ENCODE measurements at regions not wholly inside any gene's neighbourhood (a gene's known extent, or its start where the extent isn't known, plus 50 kb on each side); places are given as distances from the start of the nearest gene placed in this dataset.

DNA sequence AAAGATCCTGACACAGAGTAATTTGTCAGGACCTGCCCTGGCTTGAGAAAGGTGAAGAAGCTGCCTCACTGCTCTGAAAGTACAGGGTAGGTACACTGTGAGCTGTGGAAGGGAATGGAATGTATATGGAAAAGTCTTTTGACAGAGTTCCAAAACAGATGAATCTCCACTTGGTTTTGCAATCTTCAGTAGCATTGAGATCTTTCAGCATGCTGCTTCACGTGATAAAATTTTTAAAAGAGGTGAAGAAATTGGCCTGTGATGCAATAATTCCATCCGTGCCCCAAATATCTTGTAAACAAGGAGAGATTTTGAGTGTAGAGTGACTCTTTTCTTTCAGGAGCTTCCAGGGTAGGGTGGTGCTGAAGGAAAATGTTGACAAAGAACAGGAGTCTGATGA is 123.1 kb downstream of the OSR1 start:
- no peak for DNase-seq (ENCODE audit: low spot score)

GRCh38 chr2:19232312-19232711 is 126.1 kb downstream of the OSR1 start:
- no peak for DNase-seq (ENCODE audit: low spot score)

- DNase-seq (ENCODE audit: low spot score): no peak
Measured at GRCh38 chr2:19231625-19232024, 126.8 kb downstream of the OSR1 start.

DNA sequence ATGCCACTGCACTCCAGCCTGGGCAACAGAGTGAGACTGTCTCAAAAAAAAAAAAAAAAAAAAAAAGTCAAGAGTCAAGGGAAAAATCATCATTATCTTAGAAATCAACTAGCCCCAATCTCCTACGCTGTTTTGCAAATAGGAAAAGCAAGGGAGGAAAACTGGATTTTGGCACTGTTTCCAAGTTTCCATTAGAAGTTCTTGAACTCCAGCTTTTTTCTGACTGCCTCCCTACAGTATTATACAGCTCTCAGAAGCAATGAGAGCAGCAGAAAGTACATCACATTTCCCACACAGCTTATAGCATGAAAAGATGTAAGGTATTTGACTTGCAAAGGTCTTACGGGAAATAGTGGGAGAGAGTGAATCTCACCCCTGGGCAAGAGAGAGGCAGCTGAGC is 127.8 kb downstream of the OSR1 start:
- no peak for DNase-seq (ENCODE audit: low spot score)

GRCh38 chr2:19228715-19229114 is 129.7 kb downstream of the OSR1 start:
- DNase-seq (ENCODE audit: low spot score): no peak

DNA sequence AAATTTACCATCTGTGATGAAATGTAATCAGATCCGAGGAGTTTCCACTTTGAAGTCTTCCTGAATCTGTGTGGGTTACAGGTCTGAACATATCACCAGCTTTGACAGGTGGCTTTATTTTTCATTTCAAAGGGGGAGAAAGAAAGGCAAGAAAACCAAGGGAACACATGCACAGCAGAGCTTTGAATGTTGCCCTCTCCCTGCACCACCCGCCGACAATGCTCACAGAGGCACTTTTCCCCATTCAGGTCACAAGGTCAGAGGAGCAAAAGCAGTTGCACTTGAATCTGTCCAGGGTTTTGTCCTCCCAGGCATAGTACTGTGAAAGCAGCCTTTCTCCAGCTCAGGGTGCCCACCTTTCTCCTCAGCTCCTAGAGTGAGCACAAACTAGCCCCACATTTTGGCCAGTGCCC is 130.2 kb downstream of the OSR1 start:
- DNase-seq (ENCODE audit: low spot score): no peak

DNA sequence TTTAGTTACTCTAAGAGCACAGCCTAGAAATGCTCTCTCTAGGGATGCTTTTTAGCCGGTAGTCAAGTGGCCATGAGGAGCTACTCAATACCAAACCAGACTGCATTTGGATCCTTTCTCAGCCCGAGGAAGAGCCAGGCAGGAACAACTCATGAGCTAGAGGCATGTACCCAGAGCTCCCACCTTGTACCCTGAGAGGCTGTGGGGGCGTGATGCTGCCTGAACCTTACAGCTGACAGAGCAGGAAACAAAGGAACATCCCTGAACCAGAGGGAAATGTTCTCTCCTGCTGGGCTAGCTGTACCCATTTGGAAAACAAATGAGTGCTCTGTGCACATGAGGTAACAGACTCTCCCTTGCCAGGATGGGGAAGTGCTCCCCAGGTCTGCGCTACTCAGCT is 131.6 kb downstream of the OSR1 start:
- no peak for DNase-seq (ENCODE audit: low spot score)

- DNase-seq (ENCODE audit: low spot score): no peak
Measured at GRCh38 chr2:19226386-19226785, 132.0 kb downstream of the OSR1 start.

DNA sequence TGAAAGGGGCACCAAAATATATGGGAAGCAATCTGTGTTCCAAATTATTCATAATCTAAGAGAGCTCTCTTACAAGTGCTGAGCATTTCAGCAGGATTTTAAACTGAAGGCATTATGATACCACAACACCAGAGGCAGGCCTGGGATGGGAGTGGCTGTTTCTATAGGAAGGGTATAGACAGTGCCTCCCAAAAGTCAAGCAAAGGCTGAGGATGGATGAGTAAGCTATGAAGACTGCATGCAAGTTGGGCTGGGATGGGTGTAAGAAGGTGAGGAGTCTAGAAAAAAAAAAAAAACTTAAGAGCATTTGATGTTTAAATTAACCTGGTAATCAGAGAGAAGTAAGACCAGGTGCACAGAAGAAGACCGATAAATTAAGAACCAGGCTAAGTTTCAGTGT is 132.5 kb downstream of the OSR1 start:
- DNase-seq (ENCODE audit: low spot score): no peak

- DNase-seq (ENCODE audit: low spot score): no peak
Measured at GRCh38 chr2:19225126-19225525, 133.3 kb downstream of the OSR1 start.

DNA sequence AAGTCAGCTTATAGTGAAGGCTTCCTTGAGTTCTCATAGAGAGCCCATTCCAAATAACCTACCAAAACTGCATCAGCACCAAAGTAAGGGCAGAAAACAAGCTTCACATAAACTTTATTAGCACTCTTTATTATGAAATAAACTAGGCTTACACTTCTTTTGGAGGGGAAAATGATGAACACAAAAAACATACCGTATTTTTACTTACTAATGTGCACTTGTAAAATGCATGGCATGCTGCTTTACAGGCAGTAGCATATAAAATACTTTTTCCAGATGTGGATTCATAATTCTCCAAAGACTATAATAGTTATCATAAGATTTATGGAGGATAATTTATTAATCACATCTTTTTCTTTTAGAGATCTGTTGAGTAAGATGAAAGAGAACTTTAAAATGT is 133.9 kb downstream of the OSR1 start:
- DNase-seq (ENCODE audit: low spot score): no peak

DNA sequence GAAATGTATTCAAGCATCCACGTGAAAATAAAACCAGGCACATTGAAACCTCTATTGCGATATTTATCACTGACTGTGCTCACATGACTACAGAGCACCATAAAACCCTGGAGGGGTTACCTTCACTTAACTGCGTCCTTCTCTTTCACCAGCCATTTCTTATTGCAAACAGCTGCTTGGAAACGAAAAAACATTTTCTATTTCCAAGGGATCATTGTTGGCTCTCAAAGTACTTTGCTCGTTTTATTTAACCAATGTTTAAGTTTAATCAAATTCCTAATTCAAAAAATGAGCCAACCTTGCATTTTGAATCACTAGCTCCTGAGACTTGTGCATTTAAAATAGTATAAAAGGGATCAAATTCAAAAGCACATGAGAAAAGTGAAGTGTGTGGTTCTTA is 134.4 kb downstream of the OSR1 start:
- DNase-seq (ENCODE audit: low spot score): no peak

DNA sequence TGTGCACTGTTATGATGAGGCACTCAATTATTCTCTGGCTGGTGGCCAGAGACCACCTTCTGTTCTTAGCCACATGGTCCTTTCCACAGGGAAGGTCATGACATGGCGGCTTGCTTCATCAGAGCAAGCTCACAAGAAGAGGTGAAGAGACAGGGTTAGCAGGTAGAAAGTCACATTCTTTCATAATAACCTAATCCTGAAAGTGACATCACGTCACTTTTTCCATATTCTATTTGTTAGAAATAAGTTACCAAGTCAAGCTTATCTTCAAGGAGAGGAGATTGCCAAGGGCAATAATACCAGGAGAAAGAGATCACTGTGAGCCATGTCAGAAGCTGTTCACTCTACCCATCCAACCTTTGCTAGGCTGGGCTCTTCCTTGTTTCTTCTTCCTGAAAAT is 139.4 kb downstream of the OSR1 start:
- DNase-seq (ENCODE audit: low spot score): no peak

- DNase-seq (ENCODE audit: low spot score): no peak
Measured at GRCh38 chr2:19218166-19218565, 140.3 kb downstream of the OSR1 start.

- DNase-seq (ENCODE audit: low spot score): no peak
Measured at GRCh38 chr2:19216676-19217602, 141.5 kb downstream of the OSR1 start.

- no peak for DNase-seq (ENCODE audit: low spot score)
Measured at GRCh38 chr2:19216238-19216637, 142.2 kb downstream of the OSR1 start.

- DNase-seq (ENCODE audit: low spot score): no peak
Measured at GRCh38 chr2:19214682-19215391, 143.6 kb downstream of the OSR1 start.

DNA sequence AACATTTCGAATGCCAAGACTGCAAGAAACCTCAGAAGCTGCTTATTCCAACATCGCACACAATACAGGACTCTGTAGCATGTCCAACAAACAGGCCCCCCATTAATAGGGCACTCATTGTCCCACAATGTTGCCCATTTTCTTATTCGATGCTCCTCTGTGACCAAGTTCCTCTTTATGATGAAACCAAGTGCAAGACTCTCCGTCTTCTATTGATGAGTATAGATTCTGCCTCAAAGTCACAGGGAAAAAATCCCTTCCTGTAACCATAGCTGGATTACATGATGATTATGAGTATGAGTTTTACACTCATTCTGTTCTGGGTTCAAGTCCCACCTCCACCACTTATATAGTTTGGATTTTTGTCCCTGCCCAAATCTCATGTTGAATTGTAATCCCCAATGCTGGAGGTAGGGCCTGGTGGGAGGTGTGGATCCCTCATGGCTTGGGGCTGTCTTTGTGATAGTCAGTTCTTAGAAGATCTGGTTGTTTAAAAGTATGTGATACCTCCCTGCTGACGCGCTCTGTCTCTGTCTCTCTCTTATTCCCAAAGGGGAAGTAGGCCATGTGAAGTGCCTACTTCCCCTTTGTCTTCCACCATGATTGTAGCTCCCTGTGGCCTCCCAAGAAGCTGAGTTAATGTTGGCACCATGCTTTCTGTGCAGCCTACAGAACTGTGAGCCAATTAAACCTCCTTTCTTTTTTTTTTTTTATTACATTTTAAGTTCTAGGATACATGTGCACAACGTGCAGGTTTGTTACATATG is 148.7 kb downstream of the OSR1 start:
- no peak for DNase-seq (ENCODE audit: low spot score)

DNA sequence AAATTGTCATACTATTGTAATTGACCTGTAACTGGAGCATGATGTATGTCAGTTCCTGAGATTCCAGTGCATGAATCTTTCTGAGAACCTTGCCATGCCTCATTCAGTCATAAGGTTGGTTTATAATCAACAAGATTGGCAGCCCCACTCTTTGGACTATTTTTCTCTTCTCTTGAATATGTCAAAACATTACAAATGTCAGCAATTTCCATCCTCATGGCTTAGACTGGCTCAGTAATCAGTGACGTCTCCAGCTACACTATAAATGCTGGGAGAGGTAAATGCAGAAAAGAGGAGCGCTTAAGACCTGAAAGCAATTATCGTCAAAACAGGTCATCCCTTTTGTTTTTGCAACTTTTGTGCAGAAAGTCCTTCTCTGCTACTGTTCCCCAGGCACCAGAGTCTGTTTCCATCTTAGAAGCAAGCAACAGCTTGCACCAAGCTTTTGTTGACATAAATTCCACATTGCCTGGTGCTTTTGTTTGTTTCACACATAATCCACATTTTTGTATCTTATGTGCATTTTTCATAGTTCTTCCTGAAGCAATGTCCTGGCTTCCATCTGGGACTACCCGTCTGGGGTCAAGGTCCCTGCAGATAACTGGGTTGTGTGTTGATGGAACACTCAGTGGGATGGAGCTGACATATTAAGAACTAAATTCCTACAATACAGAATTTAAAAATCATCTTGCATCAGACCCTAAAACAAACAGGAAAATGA is 149.8 kb downstream of the OSR1 start:
- DNase-seq (ENCODE audit: low spot score): no peak

- DNase-seq (ENCODE audit: low spot score): no peak
Measured at GRCh38 chr2:19207452-19207851, 151.0 kb downstream of the OSR1 start.

GRCh38 chr2:19205983-19206533 is 152.4 kb downstream of the OSR1 start:
- DNase-seq (ENCODE audit: low spot score): no peak

GRCh38 chr2:19203866-19204265 is 154.6 kb downstream of the OSR1 start:
- no peak for DNase-seq (ENCODE audit: low spot score)
